OCI-LY3 (cell line): ENCODE measurements at regions not wholly inside any gene's neighbourhood (a gene's known extent, or its start where the extent isn't known, plus 50 kb on each side); places are given as distances from the start of the nearest gene placed in this dataset.

Source experiments
- EZH2phosphoT487 ChIP-seq: fragments of 200-600 bp; shearing (Covaris generic); IDR thresholded peaks from 2 replicates; pipeline ENCODE4 v1.6.1; 2018; ENCODE audit warnings: antibody characterized with exemption, mixed run types, low read depth
- TF ChIP-seq, protein P1 (sequence below): fragments of 200-600, 300-600 bp; sonication (generic); IDR thresholded peaks from 2 replicates; pipeline ENCODE4 v1.5.1; 2014; ENCODE audit warnings: antibody characterized with exemption, low read length, low read depth

DNA sequence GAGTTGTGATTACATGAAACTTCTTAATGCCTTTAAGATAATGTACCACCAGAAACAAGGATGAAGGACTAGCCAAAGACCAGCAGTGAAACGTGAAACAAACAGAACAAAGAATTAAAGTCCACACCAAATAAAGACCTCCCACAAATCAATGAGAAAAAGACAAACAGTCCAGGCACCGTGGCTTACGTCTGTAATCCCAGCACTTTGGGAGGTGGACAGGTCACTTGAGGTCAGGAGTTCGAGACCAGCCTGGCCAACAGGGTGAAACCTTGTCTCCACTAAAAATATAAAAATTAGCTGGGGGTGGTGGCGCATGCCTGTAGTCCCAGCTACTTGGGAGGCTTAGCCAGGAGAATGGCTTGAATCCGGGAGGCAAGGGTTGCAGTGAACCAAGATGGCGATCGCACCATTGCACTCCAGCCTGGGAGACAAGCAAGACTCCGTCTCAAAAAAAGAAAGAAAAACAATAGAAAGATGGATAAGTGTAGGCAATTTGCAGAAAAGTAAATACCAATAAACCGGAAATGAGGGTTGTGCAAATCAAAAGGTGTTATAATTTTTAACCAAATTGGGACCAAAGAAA is 167.8 kb upstream of the GRK3 start:
- TF ChIP-seq, protein P1, sequence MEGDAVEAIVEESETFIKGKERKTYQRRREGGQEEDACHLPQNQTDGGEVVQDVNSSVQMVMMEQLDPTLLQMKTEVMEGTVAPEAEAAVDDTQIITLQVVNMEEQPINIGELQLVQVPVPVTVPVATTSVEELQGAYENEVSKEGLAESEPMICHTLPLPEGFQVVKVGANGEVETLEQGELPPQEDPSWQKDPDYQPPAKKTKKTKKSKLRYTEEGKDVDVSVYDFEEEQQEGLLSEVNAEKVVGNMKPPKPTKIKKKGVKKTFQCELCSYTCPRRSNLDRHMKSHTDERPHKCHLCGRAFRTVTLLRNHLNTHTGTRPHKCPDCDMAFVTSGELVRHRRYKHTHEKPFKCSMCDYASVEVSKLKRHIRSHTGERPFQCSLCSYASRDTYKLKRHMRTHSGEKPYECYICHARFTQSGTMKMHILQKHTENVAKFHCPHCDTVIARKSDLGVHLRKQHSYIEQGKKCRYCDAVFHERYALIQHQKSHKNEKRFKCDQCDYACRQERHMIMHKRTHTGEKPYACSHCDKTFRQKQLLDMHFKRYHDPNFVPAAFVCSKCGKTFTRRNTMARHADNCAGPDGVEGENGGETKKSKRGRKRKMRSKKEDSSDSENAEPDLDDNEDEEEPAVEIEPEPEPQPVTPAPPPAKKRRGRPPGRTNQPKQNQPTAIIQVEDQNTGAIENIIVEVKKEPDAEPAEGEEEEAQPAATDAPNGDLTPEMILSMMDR, result no peak
- no peak for TF ChIP-seq EZH2phosphoT487
